IMR-90 (cell line): ENCODE measurements at regions not wholly inside any gene's neighbourhood (a gene's known extent, or its start where the extent isn't known, plus 50 kb on each side); places are given as distances from the start of the nearest gene placed in this dataset.
A peak's percentile ranks its signal among the peaks of the same experiment; 100 is the strongest.

Source experiments
- ATAC-seq: fragments of 200-7000 bp; cut with Tn5 transposase; 2 replicates; pipeline ENCODE4 v1.9.1; 2020; ENCODE audit warnings: low read depth, mild to moderate bottlenecking, moderate library complexity
- BruUV-seq: library from RNA; stranded (reverse); fragments of 400-500 nt; replicated peaks from 2 replicates; lab custom pipeline; 2021; lab: Mats Ljungman, UMichigan
- CTCF ChIA-PET: fragments of 300-600 bp; formaldehyde crosslinking; extraction: SDS; loops from one replicate; lab custom pipeline; 2021; ENCODE audit warnings: antibody characterized with exemption; lab: Yijun Ruan, JAX
- POLR2A ChIA-PET: fragments of 300-600 bp; sonication (Branson Sonifier 250); formaldehyde crosslinking; loops from one replicate; lab custom pipeline; 2022; ENCODE audit warnings: antibody characterized with exemption; ENCODE audit not compliant: unreplicated experiment; lab: Charles Lee
- DNase-seq: peaks from one replicate; pipeline ENCODE4 v3.0.0; 2013
- H2AFZ ChIP-seq: replicated peaks from 2 replicates; pipeline ENCODE3; 2013; ENCODE audit warnings: low read length, mild to moderate bottlenecking; ENCODE audit not compliant: poor library complexity
- H2AK5ac ChIP-seq: 2 replicates; pipeline ENCODE4 v1.6.1; 2013; ENCODE audit warnings: low read depth, low read length, inconsistent platforms
- H2AK9ac ChIP-seq: replicated peaks from 2 replicates; pipeline ENCODE3; 2013; ENCODE audit warnings: mild to moderate bottlenecking, low read depth, low read length, moderate library complexity; ENCODE audit not compliant: poor library complexity
- H2BK120ac ChIP-seq: 2 replicates; pipeline ENCODE4 v1.6.1; 2013; ENCODE audit warnings: low read depth, low read length, inconsistent platforms
- H2BK15ac ChIP-seq: 3 replicates; pipeline ENCODE4 v1.6.1; 2013; ENCODE audit warnings: low read depth, low read length, inconsistent platforms
- H2BK20ac ChIP-seq: 2 replicates; pipeline ENCODE4 v1.6.1; 2013; ENCODE audit warnings: low read depth, mild to moderate bottlenecking, inconsistent platforms, low read length, moderate library complexity
- H2BK5ac ChIP-seq: 2 replicates; pipeline ENCODE4 v1.6.1; 2013; ENCODE audit warnings: mild to moderate bottlenecking, low read depth, low read length, inconsistent platforms; ENCODE audit not compliant: poor library complexity, severe bottlenecking
- H3K14ac ChIP-seq: replicated peaks from 2 replicates; pipeline ENCODE4 v1.6.1; 2013; ENCODE audit warnings: low read depth, low read length, inconsistent platforms
- H3K18ac ChIP-seq: 2 replicates; pipeline ENCODE4 v1.6.1; 2013; ENCODE audit warnings: low read depth, low read length, control low read depth
- H3K23ac ChIP-seq: 2 replicates; pipeline ENCODE4 v1.6.1; 2013; ENCODE audit warnings: low read depth, low read length, inconsistent platforms
- H3K27ac ChIP-seq: 2 replicates; pipeline ENCODE4 v1.5.1; 2013; ENCODE audit warnings: mild to moderate bottlenecking, control low read depth, low read length; ENCODE audit not compliant: insufficient read depth
- H3K27me3 ChIP-seq: 2 replicates; pipeline ENCODE4 v1.6.1; 2013; ENCODE audit warnings: low read length; ENCODE audit not compliant: control insufficient read depth, insufficient read depth
- H3K36me3 ChIP-seq: 2 replicates; pipeline ENCODE4 v1.6.1; 2013; ENCODE audit warnings: low read length, mixed read lengths; ENCODE audit not compliant: control insufficient read depth, insufficient read depth
- H3K4ac ChIP-seq: 2 replicates; pipeline ENCODE4 v1.6.1; 2013; ENCODE audit warnings: low read depth, low read length, inconsistent platforms
- H3K4me1 ChIP-seq: 2 replicates; pipeline ENCODE4 v1.6.1; 2013; ENCODE audit warnings: low read length, mixed read lengths; ENCODE audit not compliant: control insufficient read depth, insufficient read depth
- H3K4me2 ChIP-seq: 2 replicates; pipeline ENCODE4 v1.6.1; 2013; ENCODE audit warnings: low read depth, mild to moderate bottlenecking, control low read depth, low read length, moderate library complexity
- H3K4me3 ChIP-seq: 2 replicates; pipeline ENCODE4 v1.5.1; 2013; ENCODE audit warnings: low read depth, mild to moderate bottlenecking, control low read depth, low read length, moderate library complexity; ENCODE audit not compliant: insufficient read depth
- H3K56ac ChIP-seq: 2 replicates; pipeline ENCODE4 v1.6.1; 2013; ENCODE audit warnings: low read length, inconsistent platforms; ENCODE audit not compliant: insufficient read depth; ENCODE audit errors: extremely low read depth
- H3K79me1 ChIP-seq, 2 experiments: 2 replicates each; pipeline ENCODE4 v1.6.1; 2013; ENCODE audit warnings: low read length in 2 of 2, inconsistent platforms in 1 of 2, low read depth in 1 of 2
- H3K9ac ChIP-seq: 2 replicates; pipeline ENCODE4 v1.6.1; 2013; ENCODE audit warnings: low read depth, low read length, control low read depth
- H3K9me1 ChIP-seq: 2 replicates; pipeline ENCODE4 v1.6.1; 2013; ENCODE audit warnings: low read length, inconsistent platforms; ENCODE audit not compliant: insufficient read depth
- H3K9me3 ChIP-seq: 2 replicates; pipeline ENCODE4 v1.6.1; 2013; ENCODE audit warnings: low read length; ENCODE audit not compliant: control insufficient read depth, insufficient read depth
- H4K20me1 ChIP-seq: 2 replicates; pipeline ENCODE4 v1.6.1; 2013; ENCODE audit warnings: low read length, inconsistent platforms; ENCODE audit not compliant: insufficient read depth
- H4K5ac ChIP-seq: 2 replicates; pipeline ENCODE4 v1.6.1; 2013; ENCODE audit warnings: mild to moderate bottlenecking, low read depth, low read length, control low read depth
- H4K8ac ChIP-seq, 2 experiments: 2 replicates each; pipeline ENCODE4 v1.6.1; 2013; ENCODE audit warnings: low read depth in 2 of 2, low read length in 2 of 2, control low read depth in 1 of 2, inconsistent platforms in 1 of 2
- H4K91ac ChIP-seq: 2 replicates; pipeline ENCODE4 v1.6.1; 2013; ENCODE audit warnings: low read depth, low read length, inconsistent platforms; ENCODE audit not compliant: insufficient read depth
- BHLHE40 ChIP-seq: fragments of 150-350 bp; IDR thresholded peaks from 2 replicates; pipeline ENCODE4 v1.6.1; 2016; ENCODE audit warnings: mild to moderate bottlenecking, low read depth, low read length
- CEBPB ChIP-seq: IDR thresholded peaks from 2 replicates; pipeline ENCODE4 v1.6.1; 2012; ENCODE audit warnings: low read depth, low read length, improper control_type of control experiment
- CTCF ChIP-seq: conservative IDR thresholded peaks from 2 replicates; pipeline ENCODE4 v1.5.1; 2012; ENCODE audit warnings: mild to moderate bottlenecking, low read depth, low read length, improper control_type of control experiment
- ELK1 ChIP-seq: fragments of 150-350 bp; IDR thresholded peaks from 2 replicates; pipeline ENCODE4 v1.6.1; 2016; ENCODE audit warnings: low read depth, mild to moderate bottlenecking, low read length, moderate library complexity, borderline replicate concordance
- FOS ChIP-seq: fragments of 150-350 bp; IDR thresholded peaks from 2 replicates; pipeline ENCODE4 v1.6.1; 2016; ENCODE audit warnings: low read depth, low read length
- MAFK ChIP-seq: IDR thresholded peaks from 2 replicates; pipeline ENCODE4 v1.6.1; 2012; ENCODE audit warnings: low read depth, low read length, improper control_type of control experiment
- MAZ ChIP-seq: IDR thresholded peaks from 2 replicates; pipeline ENCODE4 v1.6.1; 2012; ENCODE audit warnings: low read depth, mild to moderate bottlenecking, low read length, improper control_type of control experiment, moderate library complexity, borderline replicate concordance
- MXI1 ChIP-seq: IDR thresholded peaks from 2 replicates; pipeline ENCODE4 v1.6.1; 2012; ENCODE audit warnings: low read depth, mild to moderate bottlenecking, low read length, moderate library complexity, borderline replicate concordance
- NFE2L2 ChIP-seq: fragments of 150-350 bp; IDR thresholded peaks from 2 replicates; pipeline ENCODE4 v1.6.1; 2016; ENCODE audit warnings: low read depth, mild to moderate bottlenecking, low read length
- POLR2A ChIP-seq: IDR thresholded peaks from 2 replicates; pipeline ENCODE4 v1.6.1; 2012; ENCODE audit warnings: mild to moderate bottlenecking, low read depth, low read length
- RCOR1 ChIP-seq: IDR thresholded peaks from 2 replicates; pipeline ENCODE4 v1.6.1; 2012; ENCODE audit warnings: mild to moderate bottlenecking, low read length, improper control_type of control experiment; ENCODE audit not compliant: insufficient replicate concordance
- RFX5 ChIP-seq: IDR thresholded peaks from 2 replicates; pipeline ENCODE4 v1.8.0; 2012; ENCODE audit warnings: low read depth, mild to moderate bottlenecking, low read length, moderate library complexity
- SMC3 ChIP-seq: fragments of 150-350 bp; IDR thresholded peaks from 2 replicates; pipeline ENCODE4 v1.6.1; 2016; ENCODE audit warnings: low read depth, mild to moderate bottlenecking, antibody characterized with exemption, low read length, moderate library complexity
- USF2 ChIP-seq: fragments of 150-350 bp; IDR thresholded peaks from 2 replicates; pipeline ENCODE4 v1.6.1; 2017; ENCODE audit warnings: mild to moderate bottlenecking, antibody characterized with exemption, low read length, low read depth
- WGBS, 2 experiments: methylation state at CpG; one replicate each; pipeline versions ENCODE4 v1.1.5 to v1.1.7; 2013; ENCODE audit warnings: missing lambda C conversion rate in 2 of 2; ENCODE audit not compliant: insufficient read length in 1 of 2; ENCODE audit errors: extremely low coverage in 2 of 2; 5-methylcytosine and 5-hydroxymethylcytosine counted together
- dilution Hi-C: fragments of 300-500 bp; cut with HindIII; formaldehyde crosslinking; loops from one replicate; pipeline ENCODE4 v1.14.3; 2018; ENCODE audit warnings: low sequenced_read_pairs; ENCODE audit not compliant: unreplicated experiment
- in situ Hi-C: fragments of 300-500 bp; cut with MboI; formaldehyde crosslinking; loops from 3 replicates; pipeline ENCODE4 v1.14.3; 2019; ENCODE audit warnings: low sequenced_read_pairs, inconsistent platforms, mixed read lengths
- intact Hi-C: fragments of 100-400 bp; cut with micrococcal nuclease; formaldehyde crosslinking; loops from 2 replicates; pipeline ENCODE4 v1.10.0; 2022

- peak overlapping the region; percentile 64; the same call in 1 of the 2 replicates for H3K4ac ChIP-seq
- H3K4me2 ChIP-seq, result peak overlapping the region; percentile 13; the same call in 1 of the 2 replicates
- H4K5ac ChIP-seq, result peak overlapping the region; percentile 49; the same call in 1 of the 2 replicates
- no peak overlapping the region; the same call in 1 of the 2 replicates for H4K91ac ChIP-seq
- in situ Hi-C loops, result no loop called here
- H2BK120ac ChIP-seq, result peak overlapping the region; percentile 72; the same call in 1 of the 2 replicates
- no peaks in the 10 kb centered on the region for H4K20me1 ChIP-seq
- no peak overlapping the region for H3K27ac ChIP-seq
- WGBS, 2 experiments, result 50% methylated on average over 2 of the region's 3 CpGs; no CpG with 5 or more reads in 1 of the 2 experiments
- H3K23ac ChIP-seq, result peak overlapping the region; percentile 37; the same call in 1 of the 2 replicates
- H3K4me1 ChIP-seq, result peaks cover 5% of the 10 kb centered on the region; the same call in 1 of the 2 replicates
- H3K36me3 ChIP-seq, result no peaks in the 10 kb centered on the region
- H3K9ac ChIP-seq, result no peak overlapping the region
- H2BK15ac ChIP-seq, result peak overlapping the region; percentile 72; the same call in 2 of the 3 replicates
- H2AK5ac ChIP-seq, result peak overlapping the region; percentile 84; the same call in 1 of the 2 replicates
- POLR2A ChIA-PET, result no interaction called here
- H3K56ac ChIP-seq, result no peak overlapping the region
- peaks cover 5% of the 10 kb centered on the region for H3K9me1 ChIP-seq
- peak; percentile 95 for ATAC-seq
- DNase-seq, result peak; percentile 93
- no peak overlapping the region for H3K4me3 ChIP-seq
- peak overlapping the region; percentile 84; the same call in 1 of the 2 replicates for H3K18ac ChIP-seq
- BruUV-seq, result no TSS peak
- H3K27me3 ChIP-seq, result no peaks in the 10 kb centered on the region
- H3K14ac ChIP-seq, result peak overlapping the region; percentile 80
- H4K8ac ChIP-seq, result peak overlapping the region in 1 of 2 experiments; percentile 76; a peak in 2 of 4 replicates
- H3K79me1 ChIP-seq, result no peaks in the 10 kb centered on the region
- H2AFZ ChIP-seq, result peak overlapping the region; percentile 76
- H3K9me3 ChIP-seq, result no peaks in the 10 kb centered on the region
- H2BK5ac ChIP-seq, result no peak overlapping the region
- H2BK20ac ChIP-seq, result peak overlapping the region; percentile 96
- dilution Hi-C loops, result no loop called here
- CTCF ChIA-PET, result interaction anchor here (0.6 to 1.6 kb wide), 3 partner anchors 10 to 1047 kb away, joined by 3 to 5 read pairs (median 4); no protein-coding TSS in a partner anchor
- peak overlapping the region; percentile 85 for H2AK9ac ChIP-seq
- peak; percentile 81 for TF ChIP-seq RCOR1
- no peak; the same call in 1 of the 2 replicates for TF ChIP-seq RFX5
- TF ChIP-seq MAFK, result no peak; the same call in 1 of the 2 replicates
- TF ChIP-seq BHLHE40, result peak; percentile 74
- TF ChIP-seq NFE2L2, result no peak
- TF ChIP-seq POLR2A, result no peak
- peak; percentile 79 for TF ChIP-seq USF2
- 0 out of 2 replicates have a peak, but pooled peaks have one; percentile 8 for TF ChIP-seq CTCF
- TF ChIP-seq ELK1, result no peak
- TF ChIP-seq MAZ, result no peak
- no peak for TF ChIP-seq MXI1
- TF ChIP-seq CEBPB, result peak; percentile 86
- peak; percentile 93 for TF ChIP-seq FOS
- no peak for TF ChIP-seq SMC3
- intact Hi-C loops, result no loop called here
Measured at GRCh38 chr7:79692015-79692414, 238.5 kb upstream of the MAGI2 start.
